GM23338 (cell line): ENCODE measurements at regions not wholly inside any gene's neighbourhood (a gene's known extent, or its start where the extent isn't known, plus 50 kb on each side); places are given as distances from the start of the nearest gene placed in this dataset.

Source experiments
- ATAC-seq: fragments of 200-7000 bp; cut with Tn5 transposase; 3 replicates; pipeline ENCODE4 v1.9.1; 2020
- DNase-seq: peaks from one replicate; pipeline ENCODE4 v3.0.0-alpha.2; 2015; ENCODE audit warnings: low spot score
- H2AFZ ChIP-seq: fragments of 200-600 bp; sonication (generic); 2 replicates; pipeline ENCODE4 v1.8.0; 2016; ENCODE audit warnings: antibody characterized with exemption, mild to moderate bottlenecking, moderate library complexity
- H3F3A ChIP-seq: fragments of 200-600 bp; sonication (generic); replicated peaks from 2 replicates; pipeline ENCODE4 v1.8.0; 2017; ENCODE audit warnings: antibody characterized with exemption, mixed run types, low read depth
- H3K27ac ChIP-seq: fragments of 200-600 bp; sonication (generic); 2 replicates; pipeline ENCODE4 v1.6.1; 2016; ENCODE audit warnings: low read depth
- H3K27me3 ChIP-seq: fragments of 200-600 bp; sonication (generic); 2 replicates; pipeline ENCODE4 v1.8.0; 2016; ENCODE audit warnings: mild to moderate bottlenecking, mixed run types, moderate library complexity; ENCODE audit not compliant: insufficient read depth
- H3K36me3 ChIP-seq: fragments of 200-600 bp; sonication (generic); 2 replicates; pipeline ENCODE4 v1.8.0; 2016; ENCODE audit warnings: mild to moderate bottlenecking; ENCODE audit not compliant: insufficient read depth
- H3K4me1 ChIP-seq: fragments of 200-600 bp; sonication (generic); 2 replicates; pipeline ENCODE4 v1.8.0; 2016; ENCODE audit warnings: mild to moderate bottlenecking, moderate library complexity; ENCODE audit not compliant: insufficient read depth
- H3K4me2 ChIP-seq: fragments of 200-600 bp; sonication (generic); 2 replicates; pipeline ENCODE4 v1.7.1; 2017; ENCODE audit warnings: mixed run types
- H3K4me3 ChIP-seq: fragments of 200-600 bp; sonication (generic); 2 replicates; pipeline ENCODE4 v1.6.1; 2016; ENCODE audit warnings: mixed run types
- H3K79me2 ChIP-seq: fragments of 200-600 bp; sonication (generic); replicated peaks from 2 replicates; pipeline ENCODE4 v1.8.0; 2017; ENCODE audit warnings: mild to moderate bottlenecking; ENCODE audit not compliant: insufficient read depth
- H3K9me2 ChIP-seq: fragments of 200-600 bp; sonication (generic); 2 replicates; pipeline ENCODE4 v1.8.0; 2017; ENCODE audit not compliant: insufficient read depth
- H4K20me1 ChIP-seq: fragments of 200-600 bp; sonication (generic); replicated peaks from 2 replicates; pipeline ENCODE4 v1.8.0; 2017; ENCODE audit warnings: mild to moderate bottlenecking; ENCODE audit not compliant: insufficient read depth
- H3K27ac Mint-ChIP-seq: 2 replicates; pipeline ENCODE4 v1.8.0; 2020; ENCODE audit warnings: inconsistent platforms, mild to moderate bottlenecking, moderate library complexity, mixed read lengths
- H3K27me3 Mint-ChIP-seq: 3 replicates; pipeline ENCODE4 v1.8.0; 2022; ENCODE audit warnings: low read depth, mild to moderate bottlenecking, moderate library complexity, mixed read lengths, inconsistent platforms; ENCODE audit not compliant: insufficient read depth, poor library complexity
- H3K36me3 Mint-ChIP-seq: 3 replicates; pipeline ENCODE4 v1.8.0; 2021; ENCODE audit warnings: low read depth, mild to moderate bottlenecking, inconsistent platforms, moderate library complexity, mixed read lengths
- H3K4me1 Mint-ChIP-seq: 3 replicates; pipeline ENCODE4 v1.8.0; 2020; ENCODE audit warnings: mild to moderate bottlenecking, inconsistent platforms, mixed read lengths
- H3K4me3 Mint-ChIP-seq: 3 replicates; pipeline ENCODE4 v1.8.0; 2021; ENCODE audit warnings: moderate library complexity, mild to moderate bottlenecking, inconsistent platforms, mixed read lengths
- H3K9me3 Mint-ChIP-seq: 3 replicates; pipeline ENCODE4 v1.8.0; 2020; ENCODE audit warnings: moderate library complexity, mild to moderate bottlenecking, inconsistent platforms, mixed read lengths
- JUNB ChIP-seq: IDR thresholded peaks from one replicate; pipeline ENCODE4 v1.6.1; 2016; ENCODE audit warnings: antibody characterized with exemption; ENCODE audit not compliant: unreplicated experiment
- STAT1 ChIP-seq: IDR thresholded peaks from one replicate; pipeline ENCODE4 v1.6.1; 2016; ENCODE audit warnings: antibody characterized with exemption; ENCODE audit not compliant: unreplicated experiment
- ZNF114 ChIP-seq: fragments of 250-450 bp; sonication (Bioruptor Pico); IDR thresholded peaks from 2 replicates; pipeline ENCODE4 v1.5.0; 2020; ENCODE audit warnings: mild to moderate bottlenecking, moderate library complexity
- ZNF331 ChIP-seq: fragments of 250-450 bp; sonication (Bioruptor Pico); IDR thresholded peaks from 2 replicates; pipeline ENCODE4 v1.5.0; 2020; ENCODE audit warnings: low read depth, mild to moderate bottlenecking, moderate library complexity
- ZNF462 ChIP-seq: fragments of 250-450 bp; sonication (Bioruptor Pico); IDR thresholded peaks from 2 replicates; pipeline ENCODE4 v1.5.0; 2020; ENCODE audit warnings: mild to moderate bottlenecking, moderate library complexity
- TF ChIP-seq, protein P1 (sequence below), 2 experiments: fragments of 200-600 bp in 1 of 2; sonication (generic) in 1 of 2; conservative IDR thresholded peaks; 2 replicates each; pipeline versions ENCODE4 v1.5.1 to v1.6.1; 2016 to 2017; ENCODE audit warnings: antibody characterized with exemption in 2 of 2, low read depth in 2 of 2, mild to moderate bottlenecking in 2 of 2, moderate library complexity in 1 of 2
- TF ChIP-seq, protein P2 (sequence below): IDR thresholded peaks from 2 replicates; pipeline ENCODE4 v1.6.1; 2016; ENCODE audit warnings: antibody characterized with exemption

- TF ChIP-seq ZNF462 (CRISPR knock-in tag) (no peak), JUNB (no peak), ZNF114 (CRISPR knock-in tag) (no peak)
- TF ChIP-seq, protein P1, sequence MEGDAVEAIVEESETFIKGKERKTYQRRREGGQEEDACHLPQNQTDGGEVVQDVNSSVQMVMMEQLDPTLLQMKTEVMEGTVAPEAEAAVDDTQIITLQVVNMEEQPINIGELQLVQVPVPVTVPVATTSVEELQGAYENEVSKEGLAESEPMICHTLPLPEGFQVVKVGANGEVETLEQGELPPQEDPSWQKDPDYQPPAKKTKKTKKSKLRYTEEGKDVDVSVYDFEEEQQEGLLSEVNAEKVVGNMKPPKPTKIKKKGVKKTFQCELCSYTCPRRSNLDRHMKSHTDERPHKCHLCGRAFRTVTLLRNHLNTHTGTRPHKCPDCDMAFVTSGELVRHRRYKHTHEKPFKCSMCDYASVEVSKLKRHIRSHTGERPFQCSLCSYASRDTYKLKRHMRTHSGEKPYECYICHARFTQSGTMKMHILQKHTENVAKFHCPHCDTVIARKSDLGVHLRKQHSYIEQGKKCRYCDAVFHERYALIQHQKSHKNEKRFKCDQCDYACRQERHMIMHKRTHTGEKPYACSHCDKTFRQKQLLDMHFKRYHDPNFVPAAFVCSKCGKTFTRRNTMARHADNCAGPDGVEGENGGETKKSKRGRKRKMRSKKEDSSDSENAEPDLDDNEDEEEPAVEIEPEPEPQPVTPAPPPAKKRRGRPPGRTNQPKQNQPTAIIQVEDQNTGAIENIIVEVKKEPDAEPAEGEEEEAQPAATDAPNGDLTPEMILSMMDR (conservative IDR thresholded peaks at IDR 0.05; ENCODE audit: low read depth in 2 of 2), result no peak
These were observed 147.5 kb downstream of the FBXO8 start (continued) for GRCh38 chr4:174135936-174136406.

GRCh38 chr4:174135530-174135929 lies 147.9 kb downstream of the FBXO8 start:
- Mint-ChIP-seq H3K27ac (no peak overlapping the region), H3K36me3 (no peaks in the 10 kb centered on the region), H3K4me1 (peaks cover 21% of the 10 kb centered on the region; the same call in 2 of the 3 replicates), H3K9me3 (no peaks in the 10 kb centered on the region), H3K4me3 (no peak overlapping the region), H3K27me3 (no peaks in the 10 kb centered on the region)
- H2AFZ ChIP-seq, result no peak overlapping the region
- no peaks in the 10 kb centered on the region for H4K20me1 ChIP-seq
- H3F3A ChIP-seq, result no peaks in the 10 kb centered on the region
- no peak for ATAC-seq
- no peaks in the 10 kb centered on the region for H3K36me3 ChIP-seq
- H3K27me3 ChIP-seq, result no peaks in the 10 kb centered on the region
- H3K27ac ChIP-seq, result no peak overlapping the region
- H3K4me1 ChIP-seq, result no peaks in the 10 kb centered on the region
- peak overlapping the region; percentile 12; the same call in 1 of the 2 replicates for H3K4me2 ChIP-seq
- H3K79me2 ChIP-seq, result no peaks in the 10 kb centered on the region
- no peaks in the 10 kb centered on the region for H3K9me2 ChIP-seq
- no peak for DNase-seq
- no peak overlapping the region for H3K4me3 ChIP-seq
- no peak for TF ChIP-seq ZNF331 (CRISPR knock-in tag)
- TF ChIP-seq ZNF462 (CRISPR knock-in tag), result no peak
- no peak for TF ChIP-seq STAT1
- TF ChIP-seq, protein P2, sequence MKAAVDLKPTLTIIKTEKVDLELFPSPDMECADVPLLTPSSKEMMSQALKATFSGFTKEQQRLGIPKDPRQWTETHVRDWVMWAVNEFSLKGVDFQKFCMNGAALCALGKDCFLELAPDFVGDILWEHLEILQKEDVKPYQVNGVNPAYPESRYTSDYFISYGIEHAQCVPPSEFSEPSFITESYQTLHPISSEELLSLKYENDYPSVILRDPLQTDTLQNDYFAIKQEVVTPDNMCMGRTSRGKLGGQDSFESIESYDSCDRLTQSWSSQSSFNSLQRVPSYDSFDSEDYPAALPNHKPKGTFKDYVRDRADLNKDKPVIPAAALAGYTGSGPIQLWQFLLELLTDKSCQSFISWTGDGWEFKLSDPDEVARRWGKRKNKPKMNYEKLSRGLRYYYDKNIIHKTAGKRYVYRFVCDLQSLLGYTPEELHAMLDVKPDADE, result no peak
